Retinal pigment epithelial cell (primary cell): ENCODE measurements at regions not wholly inside any gene's neighbourhood (a gene's known extent, or its start where the extent isn't known, plus 50 kb on each side); places are given as distances from the start of the nearest gene placed in this dataset.
A peak's percentile ranks its signal among the peaks of the same experiment; 100 is the strongest.

Experiments used
- DNase-seq: peaks from one replicate; pipeline ENCODE4 v3.0.0-alpha.2; 2010; ENCODE audit warnings: low read depth
- H3K4me3 ChIP-seq: 2 replicates; pipeline ENCODE4 v1.5.1; 2011; ENCODE audit warnings: mild to moderate bottlenecking, low read length, control low read depth, moderate library complexity
- TF ChIP-seq, protein P1 (sequence below): conservative IDR thresholded peaks from 2 replicates; pipeline ENCODE4 v1.5.1; 2011; ENCODE audit warnings: low read depth, low read length, control low read depth, inconsistent platforms

DNA sequence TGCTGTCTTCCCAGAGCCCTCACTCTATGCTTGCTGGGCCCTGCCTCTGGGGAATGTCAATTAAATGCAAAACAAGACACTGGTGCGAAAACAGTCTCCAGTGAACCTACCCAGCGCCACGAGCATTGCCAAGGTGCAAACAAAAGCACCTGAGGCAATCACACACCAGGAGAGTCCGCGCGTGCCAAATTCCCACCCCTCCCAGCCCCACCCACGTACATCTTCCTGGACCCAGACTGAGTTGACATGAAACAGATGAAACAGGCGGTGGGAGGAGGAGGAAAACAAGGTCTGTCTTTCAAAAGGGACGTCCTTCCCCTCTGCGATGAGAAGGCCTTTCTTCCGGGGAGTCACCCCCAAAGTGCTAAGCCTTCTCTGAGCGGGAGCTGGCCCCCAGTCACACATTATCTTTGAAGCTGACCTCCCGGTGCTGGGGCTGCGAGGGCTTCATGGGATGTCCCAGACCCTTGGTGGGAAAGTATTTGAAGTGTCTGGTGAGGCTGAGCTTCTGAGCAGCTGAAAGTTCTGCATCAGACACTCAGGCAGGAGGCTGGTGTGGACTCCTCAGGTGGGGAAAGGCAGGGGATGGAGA, 200.4 kb downstream of the AXIN2 start:
- DNase-seq, result no peak
- TF ChIP-seq, protein P1, sequence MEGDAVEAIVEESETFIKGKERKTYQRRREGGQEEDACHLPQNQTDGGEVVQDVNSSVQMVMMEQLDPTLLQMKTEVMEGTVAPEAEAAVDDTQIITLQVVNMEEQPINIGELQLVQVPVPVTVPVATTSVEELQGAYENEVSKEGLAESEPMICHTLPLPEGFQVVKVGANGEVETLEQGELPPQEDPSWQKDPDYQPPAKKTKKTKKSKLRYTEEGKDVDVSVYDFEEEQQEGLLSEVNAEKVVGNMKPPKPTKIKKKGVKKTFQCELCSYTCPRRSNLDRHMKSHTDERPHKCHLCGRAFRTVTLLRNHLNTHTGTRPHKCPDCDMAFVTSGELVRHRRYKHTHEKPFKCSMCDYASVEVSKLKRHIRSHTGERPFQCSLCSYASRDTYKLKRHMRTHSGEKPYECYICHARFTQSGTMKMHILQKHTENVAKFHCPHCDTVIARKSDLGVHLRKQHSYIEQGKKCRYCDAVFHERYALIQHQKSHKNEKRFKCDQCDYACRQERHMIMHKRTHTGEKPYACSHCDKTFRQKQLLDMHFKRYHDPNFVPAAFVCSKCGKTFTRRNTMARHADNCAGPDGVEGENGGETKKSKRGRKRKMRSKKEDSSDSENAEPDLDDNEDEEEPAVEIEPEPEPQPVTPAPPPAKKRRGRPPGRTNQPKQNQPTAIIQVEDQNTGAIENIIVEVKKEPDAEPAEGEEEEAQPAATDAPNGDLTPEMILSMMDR, result no peak
- no peak overlapping the region for H3K4me3 ChIP-seq

DNA sequence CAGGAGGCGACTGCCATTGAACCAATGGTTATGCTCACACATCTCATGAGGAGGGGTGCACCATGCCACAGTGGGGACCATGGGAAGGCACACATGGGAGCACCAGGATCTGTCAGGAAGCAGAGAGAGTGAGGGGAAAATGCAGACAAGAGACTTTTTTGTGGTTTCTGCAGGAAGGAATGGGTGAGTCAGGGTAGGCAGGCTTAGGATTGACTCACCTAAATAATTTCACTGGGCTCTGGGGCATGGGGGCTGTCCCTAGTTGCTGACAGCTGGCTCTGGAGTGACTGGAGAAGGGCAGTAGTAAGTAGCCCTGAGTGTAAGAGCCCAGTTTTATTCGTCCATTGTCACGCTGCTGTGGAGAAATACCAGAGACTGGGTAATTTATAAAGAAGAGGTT, 202.4 kb downstream of the AXIN2 start:
- DNase-seq, result peak; percentile 42

DNA sequence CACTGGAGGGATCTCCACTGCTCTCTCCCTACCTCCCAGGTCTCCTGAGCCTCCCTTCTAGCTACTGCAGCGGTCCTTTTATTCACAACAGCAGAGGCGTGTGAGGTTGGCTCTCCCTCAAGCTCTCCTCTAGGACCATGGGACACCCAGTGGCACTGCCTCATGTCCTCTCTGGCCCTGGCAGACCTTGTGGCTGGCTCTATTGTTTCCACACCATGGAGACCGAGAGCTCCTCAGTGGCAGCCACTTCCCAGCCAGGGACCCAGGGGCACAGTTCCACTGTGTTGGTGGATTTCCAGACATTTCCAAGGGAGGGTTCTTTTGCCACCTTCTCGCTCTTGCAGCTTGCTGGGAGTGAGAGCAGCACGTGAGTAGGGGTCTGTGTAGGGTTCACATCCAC, 204.9 kb downstream of the AXIN2 start:
- no peak for DNase-seq
- H3K4me3 ChIP-seq, result no peak overlapping the region
- TF ChIP-seq, protein P1, result no peak

More for the DNA sequence above, 202.4 kb downstream of the AXIN2 start:
- H3K4me3 ChIP-seq, result no peak overlapping the region
- TF ChIP-seq, protein P1, result no peak

DNA sequence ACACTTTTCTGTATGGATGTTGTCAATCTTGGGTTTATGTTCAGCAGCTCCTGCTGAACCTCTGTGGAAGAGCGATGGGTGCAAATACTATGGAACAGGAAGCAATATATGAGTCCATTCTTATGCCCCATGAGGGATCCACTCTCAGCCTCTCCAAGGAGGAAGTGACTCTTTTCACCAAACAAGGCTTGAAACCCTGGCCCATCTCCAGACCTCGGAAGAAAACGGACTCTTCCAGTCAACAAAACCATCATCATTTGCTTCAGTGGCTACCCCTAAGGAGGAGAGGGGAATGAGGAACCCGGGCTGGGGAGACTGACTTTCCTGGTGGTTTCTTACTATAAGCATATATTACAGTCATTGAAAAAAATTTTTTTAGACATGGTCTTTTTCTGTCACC, 206.2 kb downstream of the AXIN2 start:
- no peak overlapping the region for H3K4me3 ChIP-seq
- TF ChIP-seq, protein P1, result no peak
- DNase-seq, result no peak

DNA sequence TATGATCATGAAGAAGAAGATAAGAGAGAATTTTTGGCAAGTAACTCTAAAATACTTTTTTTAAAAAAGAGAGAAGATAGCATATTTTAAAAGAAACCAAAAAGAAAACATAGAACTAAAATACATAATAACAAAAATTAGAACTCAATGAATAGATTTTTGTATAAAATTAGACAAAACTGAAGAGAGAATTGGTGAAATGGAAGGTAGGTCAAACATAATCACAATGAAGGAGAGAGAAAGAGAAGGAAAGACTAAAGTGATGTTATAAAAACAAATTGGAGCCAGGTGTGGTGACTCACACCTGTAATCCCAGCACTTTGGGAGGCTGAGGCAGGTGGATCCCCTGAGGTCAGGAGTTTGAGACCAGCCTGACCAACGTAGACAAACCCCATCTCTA, 211.5 kb downstream of the AXIN2 start:
- TF ChIP-seq, protein P1, result no peak
- no peak for DNase-seq
- H3K4me3 ChIP-seq, result no peak overlapping the region

DNA sequence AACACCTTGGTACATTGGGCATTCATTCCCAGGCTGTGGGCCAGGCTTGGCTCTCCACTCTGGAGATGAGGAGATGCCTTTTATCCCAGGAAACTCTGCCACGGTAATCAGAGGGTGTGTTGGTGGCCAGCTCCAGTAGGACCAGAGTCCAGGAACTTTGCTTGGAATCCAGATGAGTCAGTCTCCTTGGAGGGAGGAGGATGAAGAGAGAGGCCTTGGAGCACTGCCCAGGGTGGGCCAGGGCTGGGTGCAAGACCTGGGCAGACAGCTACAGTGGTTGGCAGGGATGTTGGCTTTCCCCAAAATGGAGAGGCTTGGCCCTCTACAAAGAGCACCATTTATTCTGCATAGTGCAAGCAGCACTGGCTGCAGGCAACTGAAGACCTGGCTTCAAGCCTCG, 209.0 kb downstream of the RGS9 start:
- H3K4me3 ChIP-seq, result no peak overlapping the region
- DNase-seq, result no peak
- TF ChIP-seq, protein P1, result no peak

DNA sequence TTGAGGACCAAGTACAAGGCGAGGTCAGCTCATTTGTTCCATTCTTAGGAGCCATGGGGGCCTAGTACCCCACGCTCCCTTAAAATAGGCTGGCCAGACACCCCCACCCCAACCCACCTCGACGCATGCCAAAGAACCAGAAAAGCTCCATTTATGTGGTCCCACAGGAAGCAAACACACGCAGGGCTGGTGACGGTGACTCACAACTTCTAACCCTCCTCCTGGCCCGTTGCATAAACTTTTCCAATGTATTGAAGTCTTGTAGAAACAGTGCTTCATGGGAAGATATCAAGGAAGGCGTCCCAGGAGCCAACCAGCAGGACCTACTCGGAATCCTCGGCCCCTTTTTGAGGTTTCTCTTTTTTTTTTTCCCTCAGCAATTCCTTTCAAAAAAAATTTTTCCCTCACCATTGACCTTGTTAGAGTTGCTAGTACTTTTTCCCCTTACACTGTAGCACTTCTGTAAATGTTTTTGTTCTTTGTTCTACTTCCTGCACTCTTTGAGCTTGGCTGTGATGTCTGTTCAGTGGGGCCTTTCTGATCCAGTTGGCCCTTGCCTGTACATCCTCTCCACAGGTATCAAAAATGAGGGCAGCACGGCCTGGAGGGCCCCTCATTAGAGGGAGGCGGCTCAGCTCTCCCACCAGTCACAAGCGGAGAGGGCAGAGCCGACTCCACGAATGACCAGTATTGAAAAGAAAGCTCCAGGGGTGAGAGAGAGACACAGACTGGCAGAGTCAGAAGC, 208.3 kb downstream of the RGS9 start:
- H3K4me3 ChIP-seq, result no peak overlapping the region
- TF ChIP-seq, protein P1, result no peak
- no peak for DNase-seq
